GM10266 (cell line): ENCODE measurements at regions not wholly inside any gene's neighbourhood (a gene's known extent, or its start where the extent isn't known, plus 50 kb on each side); places are given as distances from the start of the nearest gene placed in this dataset.

Experiments used
- DNase-seq: peaks from one replicate; pipeline ENCODE4 v3.0.0; 2012; ENCODE audit errors: extremely low spot score
- TF ChIP-seq, protein P1 (sequence below): IDR thresholded peaks from 2 replicates; pipeline ENCODE4 v1.5.1; 2012; ENCODE audit warnings: mild to moderate bottlenecking, low read depth; ENCODE audit not compliant: control insufficient read depth, insufficient read depth; ENCODE audit errors: missing control alignments

DNA sequence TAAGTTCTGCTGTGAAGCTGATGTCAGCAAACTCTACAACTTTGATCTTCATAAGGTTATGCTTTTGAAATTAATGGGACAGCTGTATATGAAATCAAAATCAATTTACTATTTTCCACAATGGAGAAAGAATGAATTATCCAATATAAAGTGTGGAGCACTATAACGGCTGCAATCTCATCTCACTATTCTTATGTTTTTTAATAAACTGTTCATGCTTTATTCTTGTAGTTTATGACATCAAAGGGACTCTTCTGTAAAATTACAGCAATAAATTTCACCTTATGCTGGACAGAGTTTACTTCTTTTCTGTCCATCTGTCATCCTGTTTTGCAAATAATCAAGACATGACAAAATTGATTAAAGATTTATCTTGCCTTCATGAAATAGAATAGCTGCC is 192.5 kb downstream of the TECRL start:
- TF ChIP-seq, protein P1, sequence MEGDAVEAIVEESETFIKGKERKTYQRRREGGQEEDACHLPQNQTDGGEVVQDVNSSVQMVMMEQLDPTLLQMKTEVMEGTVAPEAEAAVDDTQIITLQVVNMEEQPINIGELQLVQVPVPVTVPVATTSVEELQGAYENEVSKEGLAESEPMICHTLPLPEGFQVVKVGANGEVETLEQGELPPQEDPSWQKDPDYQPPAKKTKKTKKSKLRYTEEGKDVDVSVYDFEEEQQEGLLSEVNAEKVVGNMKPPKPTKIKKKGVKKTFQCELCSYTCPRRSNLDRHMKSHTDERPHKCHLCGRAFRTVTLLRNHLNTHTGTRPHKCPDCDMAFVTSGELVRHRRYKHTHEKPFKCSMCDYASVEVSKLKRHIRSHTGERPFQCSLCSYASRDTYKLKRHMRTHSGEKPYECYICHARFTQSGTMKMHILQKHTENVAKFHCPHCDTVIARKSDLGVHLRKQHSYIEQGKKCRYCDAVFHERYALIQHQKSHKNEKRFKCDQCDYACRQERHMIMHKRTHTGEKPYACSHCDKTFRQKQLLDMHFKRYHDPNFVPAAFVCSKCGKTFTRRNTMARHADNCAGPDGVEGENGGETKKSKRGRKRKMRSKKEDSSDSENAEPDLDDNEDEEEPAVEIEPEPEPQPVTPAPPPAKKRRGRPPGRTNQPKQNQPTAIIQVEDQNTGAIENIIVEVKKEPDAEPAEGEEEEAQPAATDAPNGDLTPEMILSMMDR, result no peak
- no peak for DNase-seq

GRCh38 chr4:64205376-64205775 is 203.9 kb downstream of the TECRL start:
- TF ChIP-seq, protein P1, result no peak
- no peak for DNase-seq

GRCh38 chr4:64200001-64200555 is 209.2 kb downstream of the TECRL start:
- TF ChIP-seq, protein P1, result no peak
- DNase-seq, result no peak

DNA sequence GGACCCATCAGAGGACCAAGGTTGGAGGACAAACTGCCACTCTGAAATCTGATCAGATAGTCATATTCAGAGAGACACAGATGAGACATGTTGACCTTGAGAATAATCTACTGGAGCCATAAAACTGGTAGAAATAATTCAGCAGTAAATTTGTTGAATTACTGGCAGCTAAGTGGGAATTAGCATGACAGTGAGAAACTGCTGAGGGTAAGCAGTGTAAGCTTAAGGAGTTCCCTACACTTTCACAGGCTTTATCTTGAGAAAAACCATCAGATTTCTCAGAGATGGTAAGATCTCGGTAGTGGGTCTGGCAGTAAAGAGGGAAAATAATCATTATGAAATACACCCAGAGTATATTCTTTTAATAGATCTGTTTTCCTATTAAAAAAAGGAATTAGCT is 213.7 kb downstream of the TECRL start:
- TF ChIP-seq, protein P1, result no peak
- no peak for DNase-seq

DNA sequence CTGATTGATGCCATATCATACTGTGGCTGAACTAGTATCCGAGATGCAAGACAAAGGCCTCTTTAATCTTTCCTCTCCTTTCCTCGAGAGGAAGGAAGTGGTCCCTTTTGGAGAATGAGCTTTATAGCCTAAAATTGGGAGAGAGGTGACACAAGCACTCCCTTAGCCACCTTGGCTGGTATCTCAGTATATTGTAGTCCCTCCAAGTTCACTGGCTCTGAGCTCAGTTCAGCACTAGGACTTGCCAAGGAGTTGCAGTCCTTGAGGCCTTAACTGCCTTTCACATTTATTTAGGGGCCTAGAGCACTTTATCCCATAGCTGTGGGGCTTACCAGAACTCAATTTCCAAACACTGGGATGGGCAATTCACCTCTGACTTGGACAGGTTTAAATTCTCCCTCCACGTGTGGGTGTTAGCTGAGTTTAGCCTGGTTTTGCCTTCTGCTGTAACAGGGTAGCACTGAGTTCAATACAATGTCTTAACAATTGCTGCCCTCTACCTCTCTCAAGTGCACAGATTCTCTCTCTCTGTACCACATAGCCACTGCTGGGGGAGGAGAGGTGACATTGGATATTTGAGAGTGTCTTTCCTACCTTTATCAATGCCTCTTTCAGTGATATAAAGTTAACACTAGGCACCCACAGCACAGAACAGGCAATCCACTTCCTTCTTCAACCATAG is 216.4 kb downstream of the TECRL start:
- TF ChIP-seq, protein P1, result no peak
- no peak for DNase-seq

DNA sequence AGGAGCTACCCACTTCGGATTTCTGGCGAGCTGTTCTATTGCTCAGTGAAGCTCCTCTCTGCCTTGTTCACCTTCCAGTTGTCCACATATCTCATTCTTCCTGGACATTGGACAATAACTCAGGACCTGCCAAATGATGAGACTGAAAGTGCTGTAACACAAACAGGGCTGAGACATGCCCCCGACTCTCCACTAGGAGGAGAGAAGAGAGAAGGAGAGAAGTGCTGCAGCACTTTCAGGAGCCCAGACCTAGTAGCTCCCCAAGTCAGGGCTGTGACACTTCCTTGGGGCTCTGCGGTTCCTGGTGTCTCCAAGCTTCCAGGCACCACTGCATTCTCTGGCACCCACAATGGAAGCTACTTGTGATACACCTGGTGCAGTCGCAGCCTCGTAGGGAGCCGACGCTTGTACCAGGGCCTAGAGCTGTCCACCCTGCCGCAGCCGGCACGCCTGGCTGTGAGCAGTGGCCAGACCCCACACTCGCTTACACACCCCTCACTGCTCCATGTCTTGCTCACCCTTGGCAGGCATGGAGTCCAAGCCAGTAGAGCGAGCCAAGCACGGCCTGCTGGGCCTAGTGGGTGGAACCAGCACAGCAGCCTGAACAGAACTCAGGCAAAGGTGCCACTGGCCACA is 234.9 kb downstream of the TECRL start:
- TF ChIP-seq, protein P1, result no peak
- DNase-seq, result no peak

- DNase-seq, result no peak
- TF ChIP-seq, protein P1, result no peak
Measured at GRCh38 chr4:64166365-64166764, 242.9 kb downstream of the TECRL start.
